ENCODE measurements at regions not wholly inside any gene's neighbourhood (a gene's known extent, or its start where the extent isn't known, plus 50 kb on each side); places are given as distances from the start of the nearest gene placed in this dataset.

- WGBS (ENCODE audit: extremely low coverage, insufficient read length, low lambda C conversion rate): no CpG with 5 or more reads among the region's 2 CpGs
Measured at GRCh38 chr1:185661971-185662370, 72.2 kb upstream of the HMCN1 start.

More at GRCh38 chr1:185661971-185662370, 72.2 kb upstream of the HMCN1 start:
- Histone ChIP-seq H2BK120ac (ENCODE audit: low read depth, low read length, poor library complexity, severe bottlenecking) (no peak overlapping the region), H3K14ac (ENCODE audit: insufficient read depth, low read length) (no peak overlapping the region), H2AFZ (ENCODE audit: low read length) (no peak overlapping the region), H3K56ac (ENCODE audit: insufficient read length, low read depth, low read length) (no peak overlapping the region), H3K79me2 (ENCODE audit: insufficient read depth, low read length) (no peaks in the 10 kb centered on the region), H2BK15ac (ENCODE audit: low read depth, low read length) (no peak overlapping the region), H3K9ac (ENCODE audit: extremely low read depth, insufficient read length, low read length) (no peak overlapping the region), H3K4me2 (ENCODE audit: insufficient read depth, insufficient read length, low read length) (no peak overlapping the region), H2BK20ac (ENCODE audit: low read depth, low read length, poor library complexity, severe bottlenecking) (no peak overlapping the region), H2BK5ac (ENCODE audit: insufficient read length, low read length) (no peak overlapping the region), H4K8ac (replicated peaks; ENCODE audit: insufficient read length, low read depth, low read length) (no peak overlapping the region), H3K27ac (ENCODE audit: insufficient read length, low read depth, low read length) (no peak overlapping the region), H3K9me3 (ENCODE audit: control insufficient read depth, low read depth, low read length) (no peaks in the 10 kb centered on the region), H4K5ac (ENCODE audit: insufficient read length, low read depth, low read length) (no peak overlapping the region), H3K23me2 (ENCODE audit: insufficient read length, low read depth, low read length, poor library complexity, severe bottlenecking) (no peaks in the 10 kb centered on the region), H3K27me3 (ENCODE audit: insufficient read depth, low read length) (no peaks in the 10 kb centered on the region), H3K4ac (ENCODE audit: low read depth, low read length) (no peak overlapping the region), H3K79me1 (ENCODE audit: insufficient read depth, low read depth, low read length, poor library complexity, severe bottlenecking) (no peaks in the 10 kb centered on the region), H4K91ac (ENCODE audit: insufficient read length, low read depth, low read length) (no peak overlapping the region), H2AK5ac (ENCODE audit: insufficient read length, low read length) (no peak overlapping the region), H3T11ph (ENCODE audit: low read length) (no peak overlapping the region), H3K18ac (ENCODE audit: insufficient read length, low read depth, low read length) (no peak overlapping the region), H2BK12ac (ENCODE audit: insufficient read length, low read depth, low read length) (no peak overlapping the region), H4K20me1 (ENCODE audit: control insufficient read depth, insufficient read depth, insufficient read length) (no peaks in the 10 kb centered on the region), H3K4me1 (ENCODE audit: insufficient read depth, low read length) (no peaks in the 10 kb centered on the region; the same call in 1 of the 2 replicates), H3K23ac (ENCODE audit: insufficient read length, low read depth, low read length) (no peak overlapping the region)
- no peak for DNase-seq
- no peaks in the 10 kb centered on the region for H3K36me3 Mint-ChIP-seq (ENCODE audit: insufficient read depth in 1 of 3, low read depth in 3 of 3)
- H3K4me3 Mint-ChIP-seq: no peak overlapping the region
- no peak for TF ChIP-seq CTCF (conservative IDR thresholded peaks at IDR 0.05)
- 0 out of 7 replicates have a peak overlapping the region, but pooled peaks of 2 of the 3 experiments have one; percentile 7 to 16 for H3K27ac Mint-ChIP-seq
- peaks cover 24 to 34% of the 10 kb centered on the region in 2 experiments for H3K4me1 Mint-ChIP-seq
- peaks cover 0 to 5% of the 10 kb centered on the region in 2 experiments; a peak in 3 of 5 replicates for H3K9me3 Mint-ChIP-seq
- H3K27me3 Mint-ChIP-seq (ENCODE audit: low read depth): no peaks in the 10 kb centered on the region

All from H9 (cell line).